ENCODE measurements at regions not wholly inside any gene's neighbourhood (a gene's known extent, or its start where the extent isn't known, plus 50 kb on each side); places are given as distances from the start of the nearest gene placed in this dataset.

DNA sequence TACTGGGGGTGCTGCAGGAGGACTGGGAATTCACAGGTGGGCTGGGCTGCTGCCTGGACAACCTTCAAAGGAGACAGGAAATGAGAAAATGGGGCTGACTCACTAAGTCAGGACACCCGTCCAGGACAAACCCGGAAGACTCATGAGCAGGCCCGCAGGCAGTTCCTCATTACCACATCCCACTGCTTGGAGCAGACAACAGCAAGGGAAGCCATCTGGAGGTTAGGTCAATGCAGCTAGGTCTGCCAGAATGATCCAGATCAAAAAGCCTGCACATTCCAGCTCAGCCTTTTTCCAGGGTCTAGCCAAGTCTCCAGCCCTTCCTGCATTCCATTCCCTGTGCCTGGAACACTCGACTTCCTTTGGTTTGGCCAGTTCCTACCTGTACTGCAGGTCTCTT lies 536.5 kb upstream of the CDH11 start:
- no peak for DNase-seq

DNA sequence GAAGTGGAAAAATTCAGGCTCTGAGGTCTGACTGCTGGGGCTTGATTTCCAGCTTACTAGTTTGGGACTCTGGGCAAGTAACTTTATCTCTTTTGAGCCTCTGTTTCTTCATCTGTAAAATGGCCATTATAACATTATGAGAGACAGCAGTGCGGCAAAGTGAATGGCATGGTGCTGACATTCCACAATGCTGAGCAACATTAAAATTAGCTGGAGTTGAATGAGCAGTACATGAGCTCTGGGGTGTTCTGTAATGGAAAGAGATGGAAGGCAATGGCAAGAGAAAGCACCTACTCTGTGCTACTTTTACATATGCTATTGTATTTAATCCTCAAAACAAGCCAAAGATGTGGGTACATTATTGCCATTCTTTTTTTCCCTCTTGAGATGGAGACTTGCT lies 535.7 kb upstream of the CDH11 start:
- no peak for DNase-seq

DNA sequence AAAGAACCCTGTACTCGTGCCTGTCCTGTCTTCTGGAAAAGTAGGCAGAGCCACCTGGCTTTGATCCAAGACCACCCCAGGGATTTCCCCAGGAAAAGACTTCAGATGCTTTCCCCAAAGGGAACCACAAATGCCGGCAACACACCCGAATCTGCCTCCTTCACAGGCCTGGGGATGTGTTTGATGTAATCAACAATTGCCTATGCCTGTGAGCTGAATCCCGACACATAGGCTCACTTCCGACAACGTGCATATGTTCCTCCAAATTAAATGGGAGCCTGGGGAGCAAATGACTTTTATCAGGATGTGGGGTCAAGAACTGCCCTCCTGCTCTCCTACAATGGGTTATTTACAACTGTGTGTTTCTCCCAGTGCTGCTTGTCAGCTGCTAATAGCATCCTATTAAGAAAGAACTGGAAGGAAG lies 535.2 kb upstream of the CDH11 start:
- no peak for DNase-seq

DNA sequence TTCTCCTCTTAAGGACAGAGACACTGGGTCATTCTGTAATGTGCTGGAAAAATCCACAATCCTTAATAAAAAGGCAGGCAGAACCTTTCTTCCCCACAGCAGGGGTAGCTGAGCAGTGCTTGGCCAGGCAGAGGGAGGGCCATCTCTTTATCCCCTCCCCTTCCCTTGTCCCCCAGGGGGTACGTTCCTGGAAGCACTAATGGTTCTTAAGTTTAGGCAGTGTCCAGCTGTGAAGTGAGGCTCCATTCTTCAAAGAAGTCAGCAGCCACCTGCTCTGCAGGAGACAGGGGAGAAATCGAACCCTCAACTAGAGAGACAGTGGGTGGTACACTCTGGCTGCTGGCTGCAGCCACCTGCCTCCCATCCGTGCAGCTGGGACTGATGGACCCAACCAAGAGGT lies 533.9 kb upstream of the CDH11 start:
- DNase-seq, result no peak

DNA sequence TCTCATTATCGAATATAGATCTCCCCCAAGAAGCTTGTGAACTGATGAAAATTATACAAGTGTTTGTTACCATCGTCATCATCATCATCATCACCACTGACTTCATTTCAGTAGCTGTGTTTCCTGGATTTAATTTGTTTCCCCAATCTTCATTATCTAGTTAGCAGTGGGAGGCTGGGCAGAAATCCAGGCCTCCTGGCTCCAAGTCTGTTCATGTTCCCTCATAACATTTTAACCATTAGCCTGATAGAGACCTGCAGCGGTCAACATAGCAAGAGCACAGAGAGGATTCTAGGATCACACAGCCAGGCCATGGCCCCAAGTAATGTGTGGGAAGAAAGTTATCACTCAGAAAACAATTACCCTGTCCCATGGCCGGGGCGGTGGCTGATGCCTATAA lies 526.2 kb upstream of the CDH11 start:
- DNase-seq, result no peak

DNA sequence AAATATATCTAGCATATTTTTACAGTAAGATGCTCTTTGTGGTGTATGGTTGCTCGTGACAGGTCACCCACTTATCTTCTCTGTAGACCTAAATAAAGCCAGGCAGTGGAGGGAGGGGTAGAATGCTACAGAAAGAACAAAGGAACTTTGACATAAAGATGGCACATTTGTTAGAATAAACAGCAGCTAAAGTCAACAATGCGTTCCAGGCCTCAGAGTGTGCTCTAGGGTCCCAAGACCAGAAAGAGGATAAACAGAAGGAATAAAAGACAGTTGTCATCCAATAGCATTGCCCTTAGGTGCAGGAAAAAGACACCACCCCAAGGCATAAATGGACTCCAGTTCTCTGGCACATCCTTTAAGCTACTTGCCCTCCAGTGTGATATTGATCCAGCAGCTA lies 523.0 kb upstream of the CDH11 start:
- DNase-seq, result no peak

DNA sequence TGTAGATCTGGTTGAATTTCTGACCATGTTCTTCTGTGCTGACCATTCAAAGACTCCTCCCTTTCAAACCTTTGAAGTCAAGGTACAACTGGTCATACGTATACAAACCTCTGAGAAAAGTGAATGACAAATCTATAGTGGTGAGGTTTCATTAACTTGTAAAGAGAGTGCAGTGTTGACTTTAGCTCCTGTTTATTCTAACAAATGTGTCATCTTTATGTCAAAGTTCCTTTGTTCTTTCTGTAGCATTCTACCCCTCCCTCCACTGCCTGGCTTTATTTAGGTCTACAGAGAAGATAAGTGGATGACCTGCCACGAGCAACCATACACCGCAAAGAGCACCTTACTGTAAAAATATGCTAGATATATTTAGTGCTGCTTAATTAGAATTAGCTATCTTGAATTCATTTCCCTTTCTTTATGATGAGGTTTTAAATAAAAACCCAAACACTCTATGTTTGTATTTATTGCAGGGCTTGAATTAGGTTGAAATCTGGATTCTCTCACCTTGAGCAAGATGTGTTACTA lies 520.0 kb upstream of the CDH11 start:
- no peak for DNase-seq

DNA sequence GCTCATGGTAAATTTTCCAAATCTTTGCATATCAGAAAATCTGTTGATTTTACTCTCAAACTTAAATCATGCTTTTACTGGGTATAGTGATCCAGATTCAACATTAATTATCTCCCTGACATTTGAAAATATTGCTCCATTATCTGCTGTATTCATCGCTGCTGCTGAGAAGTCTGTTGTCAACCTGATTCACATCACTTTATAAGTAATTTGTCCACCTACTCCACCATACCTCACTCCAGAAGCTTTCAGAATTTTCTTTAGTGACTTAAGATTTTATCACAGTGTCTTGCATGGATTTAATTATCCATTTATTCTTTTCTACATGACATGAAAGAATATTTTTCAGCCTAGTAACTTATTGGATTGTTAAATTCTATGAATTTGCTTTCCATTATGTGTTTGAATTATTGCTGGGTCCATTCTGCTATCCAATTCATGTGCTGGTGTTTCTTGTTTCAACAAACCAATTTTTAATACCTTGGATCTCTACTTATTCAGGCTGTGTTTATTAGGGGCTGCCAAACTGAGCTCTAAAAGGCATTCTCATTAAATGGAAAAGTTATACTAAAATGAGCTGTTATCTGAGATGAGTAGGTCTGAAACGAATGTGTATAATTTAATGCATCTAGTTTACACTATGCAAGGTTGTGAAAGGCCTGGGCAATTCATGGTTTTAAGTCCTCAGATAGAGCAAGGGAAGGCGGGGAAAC lies 519.3 kb upstream of the CDH11 start:
- no peak for DNase-seq

DNA sequence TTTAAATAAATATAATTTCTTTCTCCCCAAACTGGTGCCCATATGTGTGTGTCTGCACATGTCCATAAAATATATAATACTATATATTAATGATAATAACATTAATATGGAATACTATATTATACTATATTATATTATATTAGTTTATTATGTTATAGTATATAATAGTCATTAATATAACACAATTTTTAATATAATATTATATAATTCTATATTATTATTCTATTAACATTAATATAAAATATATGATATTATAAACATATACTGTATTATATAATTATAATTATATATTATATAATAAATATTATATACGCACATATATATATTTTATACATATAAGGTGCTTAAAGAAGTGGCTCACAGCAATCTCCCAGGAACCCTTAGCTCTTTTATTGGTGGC lies 513.0 kb upstream of the CDH11 start:
- no peak for DNase-seq

DNA sequence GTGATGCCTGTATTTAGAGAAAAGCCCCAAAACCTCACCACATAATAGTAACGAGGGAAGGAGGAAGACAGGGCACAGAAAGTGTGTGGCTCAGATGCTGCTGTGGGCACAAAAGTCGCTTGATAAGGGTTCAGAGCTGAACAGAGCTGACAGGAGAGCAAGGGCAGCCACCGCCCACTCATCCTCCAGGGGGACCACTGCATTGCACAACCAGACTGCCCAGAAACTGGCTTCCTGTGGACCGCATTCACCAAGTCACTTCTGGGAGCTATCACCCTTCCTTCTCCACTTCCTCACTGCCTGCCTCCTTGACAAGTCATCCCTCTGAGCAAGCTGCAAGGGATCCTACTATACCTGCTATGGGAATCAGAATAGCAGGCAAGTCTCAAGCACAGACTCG lies 512.4 kb upstream of the CDH11 start:
- no peak for DNase-seq

DNA sequence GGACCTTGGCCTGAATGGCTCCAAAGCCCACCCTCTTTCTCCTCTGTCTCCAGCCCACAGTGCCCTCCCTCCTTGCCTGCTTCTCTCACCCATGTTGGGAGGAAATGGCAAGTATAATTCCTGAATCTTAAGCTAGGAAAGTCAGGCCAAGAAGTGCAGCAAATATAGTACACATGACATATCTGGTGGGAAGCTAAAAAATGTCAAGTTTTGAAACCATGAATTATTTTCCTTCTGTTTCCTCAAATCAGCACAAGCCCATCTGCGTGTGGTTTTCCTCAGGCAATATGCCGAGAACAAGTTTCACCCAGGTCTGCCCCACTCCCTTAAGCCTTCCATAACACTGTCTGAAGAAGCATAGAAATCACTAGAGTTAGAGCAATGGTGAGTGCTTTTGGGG lies 502.8 kb upstream of the CDH11 start:
- no peak for DNase-seq

DNA sequence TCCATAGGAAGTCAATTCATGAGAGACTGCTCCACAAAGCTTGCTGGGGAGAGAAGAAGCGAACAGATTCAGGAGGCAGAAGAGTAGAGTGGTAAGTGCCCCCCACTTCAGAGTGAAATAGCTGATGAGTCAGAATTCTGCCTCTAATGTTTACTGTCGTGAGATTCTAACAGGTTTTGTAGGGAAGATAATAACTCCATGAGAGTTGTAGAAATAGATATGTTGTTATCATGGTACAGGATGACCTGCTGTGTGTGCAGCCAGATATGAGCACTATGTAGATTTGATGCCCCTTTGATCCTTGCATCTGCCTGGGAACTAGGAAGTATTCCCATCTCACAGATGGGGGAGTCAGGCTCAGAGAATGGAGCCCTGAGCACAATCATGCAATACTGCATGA lies 502.4 kb upstream of the CDH11 start:
- no peak for DNase-seq

DNA sequence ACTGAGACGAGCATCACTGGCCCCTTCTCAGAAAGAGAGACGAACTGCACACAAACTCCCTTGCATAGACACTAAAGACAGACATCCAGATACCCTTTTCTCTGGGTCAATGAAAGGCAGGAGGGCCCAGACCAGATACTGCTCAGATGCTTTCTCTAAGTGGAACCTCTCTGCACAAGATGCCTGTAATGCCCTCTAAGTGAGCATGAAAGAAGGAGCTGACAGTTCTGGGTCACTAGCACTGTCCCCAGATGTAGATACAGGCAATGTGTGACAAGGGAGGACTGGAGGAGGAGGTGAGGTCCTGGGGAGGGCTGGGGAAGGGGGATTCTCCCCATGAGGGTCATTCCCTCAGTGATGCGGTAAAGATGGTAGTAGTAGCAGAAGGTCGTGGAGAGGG lies 501.0 kb upstream of the CDH11 start:
- no peak for DNase-seq

DNA sequence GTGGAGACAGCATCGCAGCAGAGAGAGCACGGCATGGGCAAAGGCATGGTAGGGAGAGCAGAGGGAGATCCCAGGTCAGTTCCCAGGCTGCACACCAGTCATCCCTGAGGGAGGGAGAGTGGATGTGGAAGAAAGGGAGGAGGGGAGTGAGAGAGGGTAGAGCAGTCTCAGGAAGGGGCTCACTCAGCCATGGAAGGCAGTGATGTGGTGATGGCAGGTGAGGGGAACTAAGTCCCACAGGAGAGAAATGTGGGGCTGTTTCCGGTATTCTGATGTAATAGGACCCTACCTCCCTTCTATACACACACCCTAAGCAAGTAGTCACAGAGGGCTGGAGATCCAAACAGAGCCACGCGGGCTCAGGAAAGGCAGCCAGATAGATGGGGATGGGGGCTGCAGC lies 500.3 kb upstream of the CDH11 start:
- no peak for DNase-seq

DNA sequence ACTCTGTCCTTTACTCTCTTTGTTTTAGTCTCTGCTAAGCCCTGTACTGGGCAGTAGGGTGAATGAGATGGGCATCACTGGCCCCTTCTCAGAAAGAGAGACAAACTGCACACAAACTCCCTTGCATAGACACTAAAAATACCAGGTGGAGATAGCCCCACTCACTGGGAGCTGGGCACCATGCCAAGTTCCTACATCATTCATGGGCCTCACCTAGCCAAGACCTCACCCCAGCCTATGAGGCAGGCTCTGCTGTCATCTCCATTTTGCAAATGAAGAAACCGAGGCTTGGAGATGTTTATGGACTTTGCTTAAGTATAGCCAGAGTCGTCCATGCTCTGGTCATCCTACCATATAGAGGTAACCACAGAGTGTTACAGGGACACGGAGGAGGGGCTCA lies 499.8 kb upstream of the CDH11 start:
- no peak for DNase-seq

DNA sequence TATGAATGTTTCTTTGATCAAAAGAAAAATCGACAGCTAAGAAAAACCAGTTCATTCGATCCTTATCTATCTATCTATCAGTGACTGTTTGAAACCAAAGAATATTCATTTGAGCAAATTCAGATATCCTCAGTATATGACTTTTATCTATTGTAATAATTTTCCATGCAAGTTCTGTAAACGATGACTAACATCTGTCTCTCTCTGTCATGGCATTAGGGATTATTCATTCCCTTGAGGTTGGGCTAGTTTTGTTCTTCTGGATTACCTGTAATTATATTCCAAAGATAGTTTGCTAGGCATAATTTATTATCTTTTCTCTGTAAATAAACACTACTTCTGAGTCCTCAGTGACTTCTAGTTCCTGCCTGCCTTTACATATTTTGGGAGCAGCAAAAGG lies 497.7 kb upstream of the CDH11 start:
- DNase-seq, result no peak

DNA sequence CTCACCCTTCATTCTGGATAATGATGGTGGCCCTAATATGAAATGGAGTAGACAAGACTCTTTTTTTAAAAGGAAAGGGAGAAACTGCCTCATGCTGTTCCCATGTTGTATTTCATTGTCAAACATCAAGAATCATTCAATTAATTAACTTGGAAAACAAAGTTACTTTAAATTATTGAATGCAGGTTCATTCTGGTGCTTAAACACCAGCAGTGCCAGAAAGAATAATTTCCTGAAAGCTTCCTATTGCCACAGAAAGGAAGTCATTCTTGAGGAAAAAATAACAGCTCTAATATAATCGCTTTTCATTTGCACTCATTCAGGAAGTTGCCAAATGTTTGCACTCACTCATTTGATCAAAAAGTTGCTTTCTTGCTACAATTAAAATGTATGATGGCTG lies 497.1 kb upstream of the CDH11 start:
- no peak for DNase-seq

DNA sequence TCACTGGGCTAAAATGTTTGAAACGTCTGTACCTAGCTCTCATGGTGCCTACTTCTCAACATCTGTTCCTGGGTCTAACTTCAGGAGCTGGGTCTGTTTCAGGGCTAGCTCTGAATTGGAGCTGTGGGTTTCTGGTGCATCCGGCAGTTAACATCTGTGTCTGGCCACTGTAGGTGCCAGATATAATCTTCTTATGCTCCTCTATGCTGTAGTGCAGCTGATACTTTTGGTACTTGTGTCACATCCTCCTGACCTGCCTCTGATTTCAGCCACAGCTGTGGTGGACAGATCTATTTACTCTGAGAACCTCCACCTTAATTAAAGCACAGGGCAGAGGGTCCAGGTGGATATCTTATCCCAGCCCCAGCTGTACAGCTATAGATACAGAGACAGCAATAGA lies 496.5 kb upstream of the CDH11 start:
- DNase-seq, result no peak

DNA sequence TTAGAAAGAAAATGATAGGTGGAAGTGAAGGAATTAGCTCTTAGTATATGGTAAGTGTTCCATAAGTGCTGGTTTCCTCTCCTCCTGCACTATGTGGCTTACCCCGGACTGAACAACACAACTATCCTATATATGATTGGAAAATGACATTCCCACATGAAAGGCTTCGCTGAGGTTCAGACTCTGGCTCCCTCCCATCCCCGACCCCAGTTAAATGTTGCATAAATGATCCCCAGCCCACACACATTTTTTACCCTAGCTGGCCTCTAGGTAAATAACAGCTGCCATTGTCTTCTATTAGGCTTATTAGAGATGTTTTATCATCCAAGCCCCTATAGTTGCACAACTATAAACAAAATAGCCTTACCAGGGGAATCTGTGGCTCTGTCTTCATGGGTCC lies 495.6 kb upstream of the CDH11 start:
- DNase-seq, result no peak

DNA sequence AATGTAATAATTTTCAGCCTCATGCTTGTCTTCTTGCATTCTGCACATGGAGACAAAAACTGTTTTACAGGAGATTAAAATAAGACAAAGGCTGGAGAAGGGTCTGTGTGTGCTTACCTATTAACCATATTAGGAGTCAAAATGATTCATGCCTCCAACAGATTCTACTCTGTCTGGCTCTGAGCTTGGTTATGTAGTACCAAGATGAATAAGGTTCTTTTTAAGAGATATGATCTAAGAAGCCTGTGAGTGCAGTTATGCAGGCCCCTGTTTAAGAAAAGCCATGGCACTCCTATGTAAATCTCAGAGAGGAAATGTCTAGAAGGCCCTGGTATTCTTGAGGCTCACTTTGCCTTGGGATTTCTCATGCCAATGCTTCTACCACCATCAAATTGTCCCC lies 486.6 kb upstream of the CDH11 start:
- DNase-seq, result no peak

DNA sequence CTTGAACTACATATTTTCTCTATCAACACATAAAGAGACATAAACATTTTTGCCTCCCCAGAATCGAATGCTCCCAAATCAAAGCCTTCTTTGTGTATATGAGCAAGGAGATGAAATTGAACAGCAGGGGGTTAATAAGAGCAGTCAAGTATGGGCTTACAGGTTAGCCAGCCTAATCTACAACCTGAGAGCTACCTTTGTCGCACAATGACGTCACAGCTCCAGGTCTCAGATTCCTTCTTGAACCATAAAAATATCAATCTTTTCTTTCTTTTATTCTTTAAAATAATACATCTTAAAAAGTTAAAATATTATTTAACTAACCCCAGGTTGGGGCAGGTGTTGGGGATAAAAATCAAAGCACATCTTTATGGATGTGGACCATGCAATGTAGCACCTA lies 482.9 kb upstream of the CDH11 start:
- no peak for DNase-seq

DNA sequence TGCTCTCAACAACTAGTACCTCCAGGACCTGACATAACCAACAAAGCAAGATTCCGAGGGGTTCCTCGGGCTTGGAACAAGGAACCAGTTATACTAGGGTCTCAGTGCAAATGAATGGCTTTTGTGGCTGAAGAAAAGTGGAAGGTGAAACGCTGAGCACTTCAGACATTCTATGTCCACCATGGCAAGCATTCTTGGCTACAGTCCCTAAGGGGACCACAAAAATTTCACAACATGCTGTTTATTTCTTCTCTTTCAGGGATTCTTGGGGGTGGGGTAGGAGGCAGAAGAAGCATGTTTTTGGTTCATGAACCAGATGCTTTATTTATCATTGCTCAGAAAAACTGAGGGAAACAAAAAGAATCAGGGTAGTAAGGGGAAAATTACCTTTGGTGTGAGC lies 479.9 kb upstream of the CDH11 start:
- no peak for DNase-seq

DNA sequence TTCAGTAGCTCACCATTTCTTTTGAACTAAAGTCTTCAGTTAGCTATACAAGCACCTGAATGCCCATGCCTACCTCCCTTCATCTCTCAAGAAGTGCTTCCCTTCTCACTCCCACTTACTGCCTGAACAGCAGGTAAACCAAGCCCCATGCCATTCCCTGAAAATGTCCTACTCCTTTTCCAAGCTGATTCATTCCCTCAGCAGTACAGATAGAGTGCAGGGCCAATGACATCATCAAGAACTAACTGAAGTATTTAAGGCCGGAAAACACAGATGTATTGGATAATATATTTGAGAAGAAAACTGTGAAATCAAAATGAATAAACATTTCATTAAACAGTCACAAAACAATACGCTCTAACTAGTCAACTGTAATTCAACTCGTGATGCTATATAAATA lies 478.8 kb upstream of the CDH11 start:
- DNase-seq, result no peak

DNA sequence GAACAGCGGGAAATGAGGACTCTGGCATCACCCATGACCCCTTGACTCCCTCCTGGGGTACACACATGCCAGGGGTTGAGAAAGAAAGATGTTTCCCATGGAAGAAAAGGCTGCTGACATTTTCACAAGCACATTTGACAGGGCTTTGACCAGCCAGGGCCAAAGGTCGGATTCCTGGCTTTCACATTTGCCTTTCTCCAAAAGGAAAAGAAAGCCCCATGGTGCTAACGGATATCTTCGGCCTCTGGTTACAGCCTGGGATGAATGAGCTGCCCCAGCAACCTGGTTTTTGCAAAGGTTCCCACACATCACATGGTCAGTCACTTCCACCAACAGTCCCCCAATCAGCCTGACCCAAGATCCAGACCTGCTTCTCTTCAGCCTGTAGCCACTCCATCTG lies 478.2 kb upstream of the CDH11 start:
- no peak for DNase-seq

DNA sequence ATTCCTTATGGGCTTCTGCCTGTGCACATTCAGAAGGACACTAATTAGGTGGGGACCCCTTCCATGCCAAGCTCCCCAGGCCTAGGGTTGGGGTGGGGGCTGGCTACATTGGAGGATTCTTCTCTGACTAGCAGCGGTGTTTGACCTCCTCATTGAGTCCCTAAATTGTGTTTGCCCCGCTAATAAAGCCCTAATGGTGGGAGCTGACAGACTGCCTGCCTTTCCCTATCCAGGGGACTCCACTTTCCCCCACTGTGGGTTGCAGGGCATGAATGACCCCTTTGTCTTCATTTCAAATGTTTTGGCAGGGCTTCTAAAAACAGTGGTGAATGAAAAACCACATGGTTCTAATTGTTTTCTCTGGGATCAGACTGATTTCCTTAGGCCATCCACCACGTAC lies 476.8 kb upstream of the CDH11 start:
- no peak for DNase-seq

DNA sequence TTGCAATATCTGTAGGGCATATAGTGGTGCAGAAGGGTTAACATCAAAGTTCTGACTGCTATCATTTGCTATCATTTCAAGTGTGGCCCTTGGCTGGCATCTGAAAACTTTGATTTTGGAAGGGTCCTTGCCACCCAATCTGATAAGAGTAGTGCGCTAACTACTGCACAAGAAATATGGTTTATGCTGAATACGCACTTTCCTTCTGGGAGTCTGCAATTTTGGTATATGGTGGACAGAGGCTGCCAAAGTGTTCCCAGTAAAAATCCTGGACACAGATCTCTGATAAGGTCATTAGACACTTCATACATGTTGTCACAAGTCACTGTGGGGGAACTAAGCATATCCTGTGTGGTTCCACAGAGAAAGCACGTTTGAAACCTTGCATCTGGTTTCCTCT lies 461.6 kb upstream of the CDH11 start:
- no peak for DNase-seq
